Activated T-cell treated with anti-CD3 and anti-CD28 coated beads, Interleukin-2, amount 50 U/mL, for 24 hours (primary cell): ENCODE measurements at regions not wholly inside any gene's neighbourhood (a gene's known extent, or its start where the extent isn't known, plus 50 kb on each side); places are given as distances from the start of the nearest gene placed in this dataset.
"Not testable (repeated sequence)": the region's sequence is repeated elsewhere in the genome, so short reads cannot be mapped to it uniquely, and the experiment has no call there.

Experiments used
- DNase-seq: peaks from one replicate; pipeline ENCODE4 v3.0.0-alpha.2; 2020
- H3K27ac Mint-ChIP-seq: 2 replicates; pipeline ENCODE4 v1.8.0; 2020; ENCODE audit warnings: mild to moderate bottlenecking, mixed read lengths
- H3K27me3 Mint-ChIP-seq: 2 replicates; pipeline ENCODE4 v1.8.0; 2020; ENCODE audit warnings: mixed read lengths
- H3K36me3 Mint-ChIP-seq: 2 replicates; pipeline ENCODE4 v1.8.0; 2020; ENCODE audit warnings: low read depth, mixed read lengths
- H3K4me1 Mint-ChIP-seq: 2 replicates; pipeline ENCODE4 v1.8.0; 2020; ENCODE audit warnings: low read depth, mixed read lengths
- H3K4me3 Mint-ChIP-seq: 2 replicates; pipeline ENCODE4 v1.8.0; 2020; ENCODE audit warnings: mild to moderate bottlenecking, moderate library complexity, mixed read lengths
- H3K9me3 Mint-ChIP-seq: 2 replicates; pipeline ENCODE4 v1.8.0; 2020; ENCODE audit warnings: mixed read lengths

DNA sequence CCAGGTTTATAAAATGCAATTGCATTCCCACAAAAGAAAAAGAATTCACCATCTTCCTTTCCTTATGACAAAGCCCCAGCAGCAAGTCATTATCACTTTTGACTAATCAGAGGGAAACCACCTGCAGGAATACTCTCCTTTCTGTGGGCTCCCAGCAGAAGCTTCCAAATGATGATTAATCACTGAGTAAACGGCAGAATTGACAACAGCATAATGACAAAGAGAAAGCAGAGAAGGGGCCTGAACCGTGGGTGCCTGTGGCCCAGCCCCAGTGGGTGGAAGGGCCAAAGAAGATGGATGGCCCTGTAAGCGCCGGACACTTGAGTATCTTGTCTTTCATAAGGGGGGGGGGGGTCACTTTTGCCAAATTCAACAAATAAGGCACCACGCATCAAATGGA is 152.4 kb upstream of the NRBF2 start:
- Mint-ChIP-seq H3K27ac (peak overlapping the region; percentile 90), H3K9me3 (peaks cover 5% of the 10 kb centered on the region), H3K4me3 (peak overlapping the region; percentile 25), H3K36me3 (no peaks in the 10 kb centered on the region), H3K4me1 (peaks cover 46% of the 10 kb centered on the region), H3K27me3 (peaks cover 13% of the 10 kb centered on the region)
- DNase-seq, result peak; percentile 52

DNA sequence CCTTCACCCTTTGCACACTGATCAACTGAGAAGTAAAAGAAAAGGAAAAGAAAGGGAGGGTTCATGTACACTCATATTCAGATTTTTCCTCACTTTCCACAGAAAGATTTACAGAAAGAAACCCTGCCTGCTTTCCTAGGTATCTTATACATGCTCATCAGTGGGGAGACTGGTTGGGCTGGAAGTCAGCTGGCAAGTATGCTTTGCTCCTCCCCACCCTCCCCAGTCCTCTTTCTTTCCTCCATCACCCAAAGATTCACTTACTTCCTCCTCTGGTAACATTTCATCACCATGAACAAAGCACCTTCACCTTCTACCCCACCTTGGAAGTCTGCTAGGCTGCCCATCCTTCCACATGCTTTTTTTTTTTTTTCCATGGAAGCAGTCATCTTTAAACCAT is 153.2 kb upstream of the NRBF2 start:
- Mint-ChIP-seq H3K4me1 (peaks cover 48% of the 10 kb centered on the region), H3K36me3 (no peaks in the 10 kb centered on the region), H3K9me3 (peaks cover 12% of the 10 kb centered on the region), H3K27ac (peak overlapping the region; percentile 67), H3K27me3 (peaks cover 13% of the 10 kb centered on the region), H3K4me3 (no peak overlapping the region)
- DNase-seq, result no peak

DNA sequence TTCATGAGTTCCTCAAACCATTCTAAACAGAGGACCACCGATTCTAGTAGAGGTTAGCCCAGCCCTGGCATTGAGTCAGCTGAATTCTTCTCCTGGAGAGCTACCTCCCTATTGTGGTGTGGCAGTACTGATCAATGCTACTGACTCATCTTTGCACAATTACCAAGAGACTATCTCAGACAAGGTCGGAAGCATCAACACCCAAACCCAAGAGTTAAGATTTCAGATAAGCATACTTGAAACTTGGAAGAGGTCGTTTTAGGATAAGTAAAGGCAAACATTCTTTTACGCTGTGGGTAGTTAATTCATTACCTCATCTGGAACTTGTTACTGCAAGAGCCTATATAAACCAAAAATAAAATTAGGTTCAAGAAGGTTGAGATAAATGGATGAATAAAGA is 154.6 kb upstream of the NRBF2 start:
- peaks cover 18% of the 10 kb centered on the region for H3K9me3 Mint-ChIP-seq
- peaks cover 3% of the 10 kb centered on the region for H3K27me3 Mint-ChIP-seq
- no peak overlapping the region for H3K4me3 Mint-ChIP-seq
- H3K27ac Mint-ChIP-seq, result no peak overlapping the region
- no peaks in the 10 kb centered on the region for H3K36me3 Mint-ChIP-seq
- H3K4me1 Mint-ChIP-seq, result peaks cover 48% of the 10 kb centered on the region
- no peak for DNase-seq

DNA sequence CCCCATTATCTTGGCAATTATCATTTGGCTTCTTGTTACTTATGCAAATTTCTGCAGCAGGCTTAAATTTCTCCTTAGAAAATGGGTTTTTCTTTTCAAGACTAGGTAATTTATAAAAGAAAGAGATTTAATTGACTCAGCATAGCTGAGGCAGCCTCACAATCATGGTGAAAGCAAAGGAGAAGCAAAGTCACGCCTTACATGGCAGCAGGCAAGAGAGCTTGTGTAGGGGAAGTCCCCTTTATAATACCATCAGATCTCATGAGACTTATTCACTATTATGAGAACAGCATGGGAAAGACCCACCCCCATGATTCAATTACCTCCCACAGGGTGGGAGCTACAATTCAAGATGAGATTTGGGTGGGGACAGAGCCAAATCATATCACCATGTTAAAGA is 158.3 kb upstream of the NRBF2 start:
- Mint-ChIP-seq H3K9me3 (peaks cover 22% of the 10 kb centered on the region), H3K27me3 (peaks cover 12% of the 10 kb centered on the region), H3K4me1 (peaks cover 21% of the 10 kb centered on the region)
- H3K36me3 Mint-ChIP-seq, H3K4me3 Mint-ChIP-seq, DNase-seq, H3K27ac Mint-ChIP-seq: not testable (repeated sequence)

DNA sequence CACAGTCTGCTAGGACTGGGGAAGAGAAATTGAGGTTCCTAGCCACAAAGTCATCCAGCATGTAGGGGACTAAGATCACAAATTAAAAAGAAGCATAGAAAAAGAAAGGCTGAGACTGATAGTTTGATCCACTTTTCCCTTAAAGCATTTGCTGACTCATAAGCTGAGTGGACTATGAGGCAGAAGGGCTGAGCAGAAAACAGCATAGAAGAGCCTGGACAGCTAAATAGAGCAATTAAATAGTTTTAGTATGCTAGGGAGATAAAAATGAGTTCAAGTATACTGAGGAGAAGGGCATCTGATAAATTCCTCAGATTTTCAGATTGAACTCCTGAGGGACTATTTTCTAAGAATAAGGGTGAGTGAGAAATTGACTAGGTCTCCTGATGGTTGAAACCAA is 155.9 kb upstream of the EGR2 start:
- H3K27me3 Mint-ChIP-seq, result peaks cover 26% of the 10 kb centered on the region
- H3K36me3 Mint-ChIP-seq, result no peaks in the 10 kb centered on the region
- H3K9me3 Mint-ChIP-seq, result peaks cover 20% of the 10 kb centered on the region
- peaks cover 2% of the 10 kb centered on the region for H3K4me1 Mint-ChIP-seq
- H3K27ac Mint-ChIP-seq, result no peak overlapping the region
- no peak for DNase-seq
- no peak overlapping the region for H3K4me3 Mint-ChIP-seq

DNA sequence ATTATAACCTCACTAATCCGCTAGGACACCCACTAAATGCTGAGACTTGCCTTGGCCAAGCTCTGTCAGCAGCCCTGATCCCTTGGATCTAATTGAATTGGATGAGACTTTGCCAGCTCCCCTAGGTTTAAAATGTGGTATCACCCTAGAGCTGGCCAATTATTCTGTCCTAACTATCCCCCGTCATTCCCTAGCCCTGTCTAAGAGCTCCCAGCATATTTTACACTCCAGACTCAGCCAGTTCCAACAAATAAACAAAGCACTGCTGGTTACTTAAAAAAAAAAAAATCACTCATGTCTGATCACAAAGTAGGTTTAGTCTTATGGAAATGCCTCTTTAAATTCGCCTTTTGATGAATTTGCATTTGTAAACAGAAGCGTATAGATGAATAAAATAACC is 147.9 kb upstream of the EGR2 start:
- Mint-ChIP-seq H3K27ac (no peak overlapping the region), H3K36me3 (no peaks in the 10 kb centered on the region), H3K4me3 (no peak overlapping the region), H3K27me3 (peaks cover 56% of the 10 kb centered on the region), H3K9me3 (no peaks in the 10 kb centered on the region), H3K4me1 (peaks cover 6% of the 10 kb centered on the region)
- DNase-seq, result no peak

DNA sequence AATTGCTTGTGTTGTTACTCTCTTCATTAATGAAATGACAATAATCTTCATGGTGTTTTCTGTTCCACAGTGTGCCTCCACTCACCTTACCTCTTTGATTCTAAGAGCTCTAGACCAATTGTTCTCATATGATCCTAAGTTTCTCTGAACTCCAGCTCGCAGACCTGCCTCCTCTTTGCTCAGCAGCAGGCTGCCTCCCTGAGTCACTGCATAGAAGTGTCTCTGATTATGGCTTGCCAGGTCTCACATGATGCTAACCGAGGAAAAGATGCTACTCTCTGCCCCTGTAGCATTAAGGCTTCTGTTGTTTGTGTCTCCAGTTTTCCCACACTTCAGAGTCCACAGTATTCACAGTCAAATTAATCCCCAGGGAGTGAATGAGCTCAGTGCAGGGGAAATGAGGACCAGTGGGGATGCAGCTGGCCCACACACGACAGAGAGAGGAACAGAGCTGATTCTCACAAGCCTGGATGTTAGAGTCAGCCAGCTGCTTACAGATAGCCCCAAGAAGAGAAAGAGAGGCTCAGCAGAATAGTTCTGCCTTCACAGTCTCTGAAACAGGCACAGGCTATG is 145.9 kb upstream of the EGR2 start:
- Mint-ChIP-seq H3K4me1 (peaks cover 7% of the 10 kb centered on the region), H3K9me3 (no peaks in the 10 kb centered on the region), H3K4me3 (no peak overlapping the region), H3K36me3 (no peaks in the 10 kb centered on the region), H3K27ac (no peak overlapping the region), H3K27me3 (peaks cover 55% of the 10 kb centered on the region)
- DNase-seq, result no peak

DNA sequence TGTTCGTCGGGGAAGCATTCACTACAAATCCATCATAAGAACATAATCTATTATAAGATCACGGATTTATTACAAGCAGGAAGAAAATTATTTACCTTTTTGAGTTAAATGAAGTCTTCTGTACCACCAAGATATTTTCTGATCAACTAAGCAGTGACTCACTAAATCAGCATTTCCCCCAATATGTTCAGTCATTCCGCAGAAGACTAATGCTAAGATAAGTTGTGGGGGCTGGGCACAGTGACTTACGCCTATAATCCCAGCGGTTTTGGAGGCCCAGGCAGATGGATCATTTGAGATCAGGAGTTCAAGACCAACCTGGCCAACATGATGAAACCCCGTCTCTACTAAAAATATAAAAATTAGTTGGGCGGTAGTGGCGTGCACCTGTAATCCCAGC is 144.2 kb upstream of the EGR2 start:
- Mint-ChIP-seq H3K4me3 (no peak overlapping the region), H3K9me3 (no peaks in the 10 kb centered on the region), H3K27me3 (peaks cover 65% of the 10 kb centered on the region), H3K36me3 (no peaks in the 10 kb centered on the region), H3K4me1 (peaks cover 7% of the 10 kb centered on the region), H3K27ac (no peak overlapping the region)
- DNase-seq, result no peak

DNA sequence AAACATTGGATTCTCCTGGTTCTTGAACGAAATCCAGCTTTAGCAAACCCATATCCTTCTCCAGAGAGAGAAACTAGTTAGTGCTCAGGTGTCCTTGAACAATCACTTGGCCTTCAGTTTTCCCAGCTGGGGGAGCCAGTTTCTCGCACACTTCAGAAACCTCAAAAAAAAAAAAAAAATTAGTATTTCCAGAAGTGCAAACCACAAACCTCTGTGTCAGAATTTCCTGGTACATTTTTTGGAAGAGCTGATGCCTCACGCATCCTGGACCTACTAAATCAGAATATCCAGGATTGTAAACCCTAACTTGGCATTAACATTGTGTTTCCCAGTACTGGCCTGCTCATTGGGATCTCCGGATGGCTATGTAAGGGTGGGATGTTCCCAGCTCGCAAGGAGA is 143.4 kb upstream of the EGR2 start:
- Mint-ChIP-seq H3K4me1 (peaks cover 7% of the 10 kb centered on the region), H3K4me3 (no peak overlapping the region), H3K27ac (no peak overlapping the region), H3K36me3 (no peaks in the 10 kb centered on the region), H3K9me3 (no peaks in the 10 kb centered on the region), H3K27me3 (peaks cover 64% of the 10 kb centered on the region)
- no peak for DNase-seq

DNA sequence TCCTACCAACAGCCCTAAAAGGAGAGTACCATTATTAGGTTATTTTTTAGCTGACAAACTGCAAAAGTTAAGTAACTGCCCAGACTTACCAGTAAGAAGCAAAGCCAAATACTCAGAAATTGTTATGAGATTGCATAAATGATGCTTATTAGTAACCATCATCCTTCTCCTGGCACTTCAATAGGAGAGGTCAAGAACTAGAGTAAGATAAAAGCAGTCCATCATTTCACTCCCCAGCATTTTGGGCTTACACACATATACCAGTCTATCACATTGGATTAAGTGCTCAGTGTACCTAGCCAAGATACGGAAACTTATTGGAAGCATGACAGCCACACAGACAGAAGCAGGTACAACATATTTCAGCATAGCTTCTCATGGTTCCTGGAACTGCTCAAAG is 142.8 kb upstream of the EGR2 start:
- Mint-ChIP-seq H3K9me3 (no peaks in the 10 kb centered on the region), H3K27me3 (peaks cover 59% of the 10 kb centered on the region), H3K36me3 (no peaks in the 10 kb centered on the region)

DNA sequence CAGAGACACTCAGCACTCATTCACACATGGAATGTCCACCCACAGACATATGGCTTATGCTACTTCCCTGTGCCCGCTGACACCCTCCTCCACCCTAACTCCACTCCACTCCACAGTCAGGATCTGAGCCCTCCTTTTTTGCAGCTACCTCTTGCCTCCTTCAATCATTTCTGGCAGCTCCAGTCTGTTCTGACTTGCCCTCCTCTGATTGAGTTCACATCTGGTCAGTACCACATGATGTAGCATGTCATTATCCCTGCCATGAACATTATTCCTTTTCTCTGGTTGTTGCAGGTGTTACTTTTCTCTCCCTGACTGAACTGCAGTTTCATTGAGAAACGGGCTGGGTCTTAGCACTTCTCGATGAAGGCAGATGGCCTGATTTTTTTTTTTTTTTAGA is 130.1 kb upstream of the EGR2 start:
- H3K4me3 Mint-ChIP-seq, result no peak overlapping the region
- no peak for DNase-seq
- no peak overlapping the region for H3K27ac Mint-ChIP-seq
- no peaks in the 10 kb centered on the region for H3K9me3 Mint-ChIP-seq
- H3K27me3 Mint-ChIP-seq, result peaks cover 27% of the 10 kb centered on the region
- no peaks in the 10 kb centered on the region for H3K4me1 Mint-ChIP-seq
- H3K36me3 Mint-ChIP-seq, result no peaks in the 10 kb centered on the region

More for the DNA sequence above, 142.8 kb upstream of the EGR2 start:
- H3K27ac Mint-ChIP-seq, result no peak overlapping the region
- no peak for DNase-seq
- peaks cover 7% of the 10 kb centered on the region for H3K4me1 Mint-ChIP-seq
- H3K4me3 Mint-ChIP-seq, result no peak overlapping the region

DNA sequence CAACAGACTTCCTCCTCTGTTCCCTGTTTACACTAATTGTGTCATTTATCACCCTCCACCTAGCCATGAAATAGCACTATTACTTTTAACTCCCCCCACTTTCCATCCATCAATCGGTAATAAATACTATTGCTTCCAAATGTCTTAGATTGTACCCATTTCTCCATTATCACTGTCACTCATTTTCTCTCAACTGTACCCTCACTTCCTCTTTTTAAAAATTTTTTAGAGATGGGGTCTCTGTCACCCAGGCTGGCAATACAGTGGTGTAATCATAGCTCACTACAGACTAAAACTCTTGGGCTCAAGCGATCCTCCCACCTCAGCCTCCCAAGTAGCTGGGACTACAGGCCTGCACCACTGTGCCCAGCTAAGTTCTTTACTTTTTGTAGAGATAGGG is 123.5 kb upstream of the EGR2 start:
- Mint-ChIP-seq H3K27ac (no peak overlapping the region), H3K9me3 (no peaks in the 10 kb centered on the region)
- DNase-seq, result no peak

DNA sequence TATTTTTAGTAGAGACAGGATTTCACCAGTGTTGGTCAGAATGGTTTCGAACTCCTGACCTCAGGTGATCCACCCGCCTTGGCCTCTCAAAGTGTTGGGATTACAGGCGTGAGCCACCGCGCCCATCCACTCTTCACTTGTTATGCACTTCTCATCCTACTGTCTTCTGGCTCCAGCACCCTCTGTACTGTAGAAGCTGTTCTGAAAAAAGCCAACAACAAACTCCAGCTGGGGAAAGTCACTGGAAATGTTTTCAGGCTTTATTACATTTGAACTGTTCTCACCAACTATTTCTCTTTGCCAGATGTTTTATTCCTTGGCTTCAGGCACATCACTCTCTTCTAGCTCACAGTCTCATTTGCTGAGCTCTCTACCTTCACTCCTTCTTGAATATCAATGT is 122.5 kb upstream of the EGR2 start:
- Mint-ChIP-seq H3K4me3 (no peak overlapping the region), H3K27ac (no peak overlapping the region), H3K27me3 (peaks cover 37% of the 10 kb centered on the region), H3K36me3 (no peaks in the 10 kb centered on the region), H3K9me3 (no peaks in the 10 kb centered on the region), H3K4me1 (peaks cover 16% of the 10 kb centered on the region)
- DNase-seq, result no peak

More for the DNA sequence above, 123.5 kb upstream of the EGR2 start:
- Mint-ChIP-seq H3K4me1 (peaks cover 10% of the 10 kb centered on the region), H3K27me3 (peaks cover 34% of the 10 kb centered on the region), H3K36me3 (no peaks in the 10 kb centered on the region), H3K4me3 (no peak overlapping the region)

DNA sequence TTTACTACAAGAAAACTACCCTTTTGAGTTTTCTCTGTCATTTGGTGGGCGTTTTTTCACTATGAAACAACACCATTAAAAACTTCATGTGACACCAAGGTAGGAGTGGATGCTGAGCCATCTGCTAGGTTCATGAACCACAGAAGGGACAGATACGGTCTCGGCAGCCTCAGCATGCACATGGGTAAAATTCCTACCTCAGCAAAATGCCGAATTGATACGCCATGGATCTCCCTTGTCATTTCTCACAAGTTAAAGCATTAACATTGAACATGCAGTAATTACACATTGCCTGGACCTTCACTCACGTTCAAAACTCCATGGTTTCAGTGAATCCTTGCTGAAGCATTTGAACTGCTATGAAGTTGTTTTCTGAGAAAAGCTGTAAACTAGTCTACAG is 121.5 kb upstream of the EGR2 start:
- Mint-ChIP-seq H3K9me3 (no peaks in the 10 kb centered on the region), H3K36me3 (no peaks in the 10 kb centered on the region), H3K27ac (no peak overlapping the region), H3K4me1 (peaks cover 16% of the 10 kb centered on the region), H3K4me3 (no peak overlapping the region), H3K27me3 (peaks cover 43% of the 10 kb centered on the region)
- no peak for DNase-seq

DNA sequence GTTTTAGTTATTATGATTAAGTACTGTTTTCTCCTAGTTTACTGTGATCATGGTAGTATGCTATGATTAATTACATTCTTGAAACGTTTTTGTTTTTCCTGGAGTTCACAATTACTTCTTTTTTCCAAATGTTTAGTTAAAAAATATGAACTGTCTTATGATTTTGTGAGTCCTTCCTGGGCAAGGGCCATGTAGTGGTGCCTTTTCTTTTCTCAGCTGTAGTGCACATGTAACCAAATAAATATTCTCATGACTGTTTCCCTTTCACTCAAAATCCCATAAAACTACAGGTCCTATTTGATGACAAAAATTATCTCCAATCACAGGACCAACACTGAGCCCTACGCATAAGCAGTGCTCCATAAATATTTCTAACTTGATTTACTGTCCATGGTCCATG is 118.9 kb upstream of the EGR2 start:
- no peaks in the 10 kb centered on the region for H3K36me3 Mint-ChIP-seq
- H3K4me1 Mint-ChIP-seq, result peaks cover 16% of the 10 kb centered on the region
- no peak for DNase-seq
- H3K9me3 Mint-ChIP-seq, result no peaks in the 10 kb centered on the region
- H3K27ac Mint-ChIP-seq, result no peak overlapping the region
- no peak overlapping the region for H3K4me3 Mint-ChIP-seq
- peaks cover 43% of the 10 kb centered on the region for H3K27me3 Mint-ChIP-seq

DNA sequence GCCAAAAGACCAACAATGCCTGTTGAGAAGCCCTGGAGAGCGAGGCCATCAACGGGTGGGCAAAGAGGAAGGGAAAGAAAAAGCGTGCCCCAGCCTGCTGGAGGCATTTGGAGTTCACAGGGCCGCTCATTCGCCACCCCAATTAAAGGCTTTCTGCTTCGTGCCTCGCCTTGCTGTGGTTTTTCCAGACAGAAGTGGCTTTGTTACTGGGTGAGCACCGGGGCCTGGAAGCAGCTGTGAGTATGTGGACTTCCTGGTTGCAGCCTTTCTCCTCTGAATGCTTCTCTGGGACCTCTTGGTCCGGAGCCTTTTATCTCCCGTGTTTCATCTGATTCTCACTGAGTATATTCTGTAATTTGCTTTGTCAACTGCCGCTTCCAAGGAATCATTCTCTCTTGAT is 118.1 kb upstream of the EGR2 start:
- H3K4me3 Mint-ChIP-seq, result no peak overlapping the region
- H3K4me1 Mint-ChIP-seq, result peaks cover 16% of the 10 kb centered on the region
- no peak for DNase-seq
- no peak overlapping the region for H3K27ac Mint-ChIP-seq
- no peaks in the 10 kb centered on the region for H3K36me3 Mint-ChIP-seq
- H3K27me3 Mint-ChIP-seq, result peaks cover 39% of the 10 kb centered on the region
- no peaks in the 10 kb centered on the region for H3K9me3 Mint-ChIP-seq
